GM21619 (cell line): ENCODE measurements at regions not wholly inside any gene's neighbourhood (a gene's known extent, or its start where the extent isn't known, plus 50 kb on each side); places are given as distances from the start of the nearest gene placed in this dataset.

Experiments used
- ATAC-seq: cut with Tn5 transposase; IDR thresholded peaks from one replicate; pipeline ENCODE4 v1.9.1; 2021; ENCODE audit not compliant: unreplicated experiment

DNA sequence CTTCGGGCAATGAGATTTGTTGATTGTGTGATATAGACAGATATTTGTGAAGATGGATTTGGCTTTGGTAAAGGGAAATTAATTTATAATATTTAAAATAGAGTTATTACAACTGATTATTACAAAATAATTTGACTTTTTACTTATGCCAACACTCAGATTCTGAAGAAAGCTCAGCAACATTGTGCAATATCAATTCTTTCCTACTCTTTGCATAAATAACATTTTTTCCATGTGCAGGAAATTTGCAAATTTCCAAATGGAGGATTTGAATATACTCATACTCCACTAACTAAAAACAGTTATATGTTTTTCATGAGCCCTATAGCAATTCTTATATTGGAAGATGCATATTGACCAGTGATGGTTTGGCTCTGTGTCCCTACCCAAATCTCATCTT lies 676.4 kb upstream of the ADAMTS5 start:
- no peak for ATAC-seq

DNA sequence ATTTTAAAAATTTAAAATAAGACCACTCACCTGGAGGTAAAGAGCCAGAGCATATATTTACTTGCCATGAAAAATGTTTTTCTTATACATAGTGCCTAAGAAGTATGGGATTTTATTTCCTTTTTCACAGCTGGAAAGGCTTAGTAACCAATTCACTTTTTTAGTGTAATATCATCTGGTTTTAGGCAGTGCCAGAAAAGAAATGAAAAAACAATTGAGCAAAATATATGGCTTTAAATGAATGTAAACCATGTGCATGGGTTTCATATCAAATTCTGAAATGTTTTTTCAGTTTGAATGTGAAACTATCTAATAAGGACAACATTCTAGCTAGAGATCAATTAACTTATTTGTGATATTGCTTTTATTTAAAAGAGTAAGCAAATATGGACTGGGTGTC lies 672.4 kb upstream of the ADAMTS5 start:
- ATAC-seq: no peak

DNA sequence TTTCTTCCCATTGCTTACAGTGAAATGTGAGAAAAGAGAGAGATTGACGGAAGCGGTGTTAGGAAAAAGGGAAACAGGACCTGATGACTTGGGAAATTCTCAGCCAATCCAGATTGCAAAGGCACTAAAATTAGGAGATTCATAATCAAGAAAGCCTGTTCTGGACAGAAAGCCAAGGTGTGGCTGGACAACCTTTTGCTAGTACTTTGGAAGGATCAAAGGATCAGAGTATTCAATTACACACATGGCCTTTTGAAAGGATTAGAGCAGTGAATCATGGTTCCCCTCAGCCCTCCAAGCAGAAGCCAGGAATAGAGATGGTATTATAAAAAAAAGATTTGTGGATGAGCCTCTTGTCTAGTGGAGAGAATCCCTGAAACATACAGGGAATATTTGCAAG lies 669.8 kb upstream of the ADAMTS5 start:
- no peak for ATAC-seq

DNA sequence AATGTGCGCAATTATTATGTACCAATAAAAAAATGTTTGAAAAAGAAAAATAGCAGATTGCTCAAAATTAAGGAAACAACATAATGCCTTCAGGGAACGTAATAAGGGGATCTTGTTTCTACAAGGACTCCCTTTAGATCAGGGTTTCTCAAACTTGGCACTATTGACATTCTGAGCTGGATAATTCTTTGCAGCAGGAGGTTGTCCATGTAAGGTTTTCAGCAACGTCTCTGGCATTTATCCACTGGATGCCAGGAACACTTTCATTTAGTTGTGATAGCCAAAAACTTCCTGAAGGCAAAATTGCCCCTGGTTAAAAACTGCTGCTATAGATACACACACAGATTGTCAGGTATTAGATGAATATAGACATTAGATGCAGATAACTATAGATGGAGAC lies 666.7 kb upstream of the ADAMTS5 start:
- ATAC-seq: no peak

DNA sequence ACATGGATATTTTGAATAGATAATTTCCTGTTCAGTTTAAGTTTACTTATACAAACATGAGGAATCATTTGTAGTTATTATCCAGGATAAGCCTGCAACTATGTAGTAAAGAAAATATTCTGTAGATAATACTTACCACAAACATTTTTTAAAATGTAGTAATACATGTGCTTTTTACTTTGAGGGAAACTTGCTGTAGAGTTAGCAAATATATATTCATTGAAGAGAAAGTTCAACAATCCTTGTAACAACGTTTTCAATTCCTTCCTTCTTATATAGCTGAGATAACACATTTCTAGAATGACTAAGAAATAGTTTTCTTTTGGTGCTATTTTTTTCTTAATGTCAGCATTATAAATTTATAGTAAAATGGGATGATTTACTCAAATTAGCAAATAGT lies 664.6 kb upstream of the ADAMTS5 start:
- no peak for ATAC-seq

DNA sequence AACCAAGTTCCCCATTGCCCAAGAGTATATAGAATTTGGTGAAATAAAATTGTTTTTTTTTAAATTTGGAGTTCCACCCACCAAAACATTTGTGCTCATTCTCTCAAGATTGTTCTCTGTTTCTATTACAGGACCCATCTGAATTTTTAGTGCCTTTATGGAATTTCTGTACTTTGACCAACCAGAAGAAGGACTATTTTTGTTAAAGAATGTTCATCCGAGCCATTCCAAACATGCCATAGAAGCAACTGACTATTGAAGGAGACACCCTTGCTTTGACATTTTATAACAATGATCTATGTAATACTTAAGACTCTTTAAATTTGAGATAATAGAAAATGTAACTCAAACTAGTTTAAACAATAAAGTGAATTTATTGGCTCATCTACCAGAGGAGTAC lies 655.7 kb upstream of the ADAMTS5 start:
- ATAC-seq: no peak

DNA sequence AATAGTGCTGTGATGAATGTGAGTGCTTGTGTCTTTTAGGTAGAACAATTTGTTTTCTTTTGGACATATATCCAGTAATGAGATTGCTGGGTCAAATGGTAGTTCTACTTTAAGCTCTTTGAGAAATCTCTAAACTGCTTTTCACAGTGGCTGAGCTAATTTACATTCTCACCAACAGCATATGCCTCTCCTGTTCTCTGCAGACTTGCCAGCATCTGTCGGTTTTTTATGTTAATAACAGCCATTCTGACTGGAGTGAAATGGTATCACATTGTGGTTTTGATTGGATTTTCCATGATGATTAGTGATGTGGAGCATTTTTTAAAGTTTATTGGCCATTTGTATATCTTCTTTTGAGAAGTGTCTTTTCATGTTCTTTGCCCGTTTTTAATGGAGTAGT lies 647.3 kb upstream of the ADAMTS5 start:
- ATAC-seq: no peak

DNA sequence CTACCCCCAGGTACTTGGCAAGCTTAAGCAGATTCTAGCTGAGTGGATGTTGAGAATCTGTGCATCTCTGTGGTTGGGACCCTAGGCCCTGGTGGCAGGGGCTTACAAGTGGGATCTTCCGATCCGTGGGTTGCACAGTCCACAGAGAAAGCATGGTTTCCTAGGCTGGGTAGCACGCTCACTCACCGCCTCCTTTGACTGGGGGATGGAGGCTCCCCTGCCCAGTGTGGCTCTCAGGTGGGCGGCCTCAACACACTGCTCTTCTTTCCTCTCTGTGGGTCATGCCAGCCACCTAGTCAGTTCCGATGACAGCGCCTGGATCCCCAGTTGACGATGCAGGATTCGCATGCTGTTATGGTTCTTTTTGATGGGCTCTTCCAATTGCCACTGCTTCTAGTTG lies 639.5 kb upstream of the ADAMTS5 start:
- no peak for ATAC-seq

DNA sequence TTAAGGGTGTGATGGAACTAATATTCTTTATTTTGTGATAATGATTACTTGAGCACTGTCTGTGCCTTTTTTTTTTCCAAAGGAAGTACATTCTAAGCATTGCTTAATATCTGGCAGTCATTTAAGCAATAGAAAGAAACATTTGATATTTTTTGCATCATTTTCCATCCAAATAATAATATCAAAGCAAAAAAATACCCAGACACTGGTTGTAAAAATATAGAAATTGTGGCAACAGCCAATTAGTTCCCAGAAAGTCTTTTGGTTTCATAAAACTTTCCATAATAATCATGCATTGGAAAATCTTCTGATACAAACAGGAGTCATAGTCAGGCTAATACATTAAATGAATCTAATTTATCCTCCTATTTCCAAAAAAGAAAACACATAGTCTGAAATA lies 629.3 kb upstream of the ADAMTS5 start:
- ATAC-seq: no peak

DNA sequence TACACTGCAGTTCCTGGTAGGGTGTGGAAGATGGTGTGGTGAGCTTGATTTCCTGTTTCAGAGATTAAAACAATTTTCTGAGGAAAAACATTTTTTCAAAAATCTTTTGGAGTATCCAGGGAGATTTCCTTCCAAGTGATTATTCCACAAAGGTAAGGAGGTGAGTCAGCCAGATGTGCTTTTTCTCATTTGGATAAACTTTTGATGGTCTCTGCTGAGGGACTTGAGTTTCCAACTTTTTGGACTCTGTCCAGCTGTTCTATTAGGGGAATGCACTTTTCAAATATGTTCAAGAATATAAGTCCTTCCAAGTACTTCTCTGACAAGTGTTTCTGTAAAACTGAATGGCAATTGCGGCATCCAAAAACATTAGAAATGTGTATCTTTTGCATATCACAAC lies 628.8 kb upstream of the ADAMTS5 start:
- ATAC-seq: no peak

DNA sequence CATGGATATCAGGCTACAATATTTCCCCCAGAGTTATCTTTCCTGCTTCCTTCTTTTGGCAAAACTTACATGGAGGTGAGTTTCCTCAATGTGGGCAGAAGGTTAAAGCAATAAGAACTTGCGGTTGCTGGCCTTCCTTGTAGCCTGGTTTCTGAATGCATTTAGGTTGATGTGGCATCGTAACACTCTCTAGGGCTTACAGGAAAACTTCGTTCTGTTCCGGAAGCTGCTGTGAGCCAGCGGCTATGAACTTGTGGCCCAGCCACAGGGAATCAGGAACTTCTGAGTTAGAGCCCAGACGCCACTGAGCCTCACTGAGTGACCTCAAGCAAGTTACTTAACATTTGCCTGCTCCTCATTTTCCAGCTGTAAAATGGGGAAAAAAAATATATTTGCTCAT lies 623.4 kb upstream of the ADAMTS5 start:
- no peak for ATAC-seq

DNA sequence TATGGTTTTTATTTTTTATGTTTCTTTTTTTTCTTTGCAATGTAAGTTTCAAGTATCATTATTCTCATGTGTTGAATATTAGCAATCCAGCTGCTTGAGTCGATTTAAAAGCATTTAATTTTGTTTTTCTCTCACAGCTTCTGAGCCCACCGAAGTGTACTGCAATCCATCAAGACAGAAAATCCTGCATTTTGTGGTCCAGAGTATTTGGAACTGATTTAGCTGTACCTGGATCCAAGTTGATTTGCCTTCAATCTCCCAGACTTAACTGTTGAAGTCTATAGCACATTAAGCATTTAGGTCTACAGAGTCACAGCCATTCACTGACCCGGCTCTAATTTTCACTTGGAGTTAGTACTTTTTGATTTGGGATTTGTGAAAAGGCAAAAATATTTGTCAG lies 622.9 kb upstream of the ADAMTS5 start:
- ATAC-seq: no peak

DNA sequence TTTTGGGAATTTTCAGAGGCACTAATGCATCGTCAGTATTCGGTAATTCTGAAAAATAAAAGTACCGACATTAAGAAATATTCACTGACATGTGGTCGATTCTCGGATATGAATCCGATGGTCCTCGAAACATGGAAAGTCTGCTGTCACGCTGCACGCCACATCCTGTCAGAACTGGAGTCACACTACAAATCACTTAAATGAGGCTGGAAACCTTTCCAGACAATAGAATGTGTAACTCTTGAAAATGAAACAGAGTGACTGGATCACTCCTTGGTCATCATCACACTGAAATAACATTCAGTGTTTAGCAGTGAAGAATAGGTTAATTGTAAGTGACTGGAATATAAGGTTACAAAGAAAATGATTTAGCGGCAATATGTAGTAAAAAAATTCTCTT lies 620.1 kb upstream of the ADAMTS5 start:
- ATAC-seq: no peak

DNA sequence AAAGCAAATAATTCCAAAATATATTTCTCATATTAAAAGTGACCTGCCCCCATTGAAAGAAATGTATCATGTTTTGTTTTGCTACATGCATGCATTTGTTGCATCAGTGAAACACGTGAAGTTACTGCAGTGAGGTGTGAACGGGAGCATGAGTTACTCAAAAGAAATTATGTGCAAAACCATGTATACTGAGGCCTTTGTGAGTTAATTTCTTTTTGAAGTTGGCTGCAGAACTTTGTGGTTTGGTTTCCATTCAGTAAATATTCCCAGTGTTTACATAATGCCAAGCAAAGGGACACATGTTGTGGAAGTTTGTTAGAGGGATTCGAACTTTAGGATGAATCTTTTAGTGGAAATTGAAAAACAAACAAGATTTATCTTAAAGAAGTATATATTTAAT lies 619.4 kb upstream of the ADAMTS5 start:
- ATAC-seq: no peak

DNA sequence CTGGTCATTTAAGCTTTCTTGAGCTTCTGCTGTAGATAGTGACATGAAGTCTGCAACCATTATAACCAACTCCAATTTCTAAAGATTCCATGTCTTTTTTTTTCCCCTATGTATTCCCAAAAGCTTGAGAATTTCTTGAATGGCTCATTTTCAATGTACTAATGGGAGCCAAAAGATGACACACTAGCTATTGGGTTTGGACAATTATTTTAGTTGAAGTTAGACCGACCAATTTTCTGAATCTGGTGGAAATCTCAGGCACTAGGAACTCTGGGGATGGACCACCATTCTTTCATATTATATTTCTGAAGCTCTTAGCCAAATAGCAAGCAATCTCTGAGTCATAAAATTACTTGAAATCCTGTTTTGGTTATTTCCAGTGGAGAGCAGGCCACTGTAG lies 617.4 kb upstream of the ADAMTS5 start:
- ATAC-seq: no peak

DNA sequence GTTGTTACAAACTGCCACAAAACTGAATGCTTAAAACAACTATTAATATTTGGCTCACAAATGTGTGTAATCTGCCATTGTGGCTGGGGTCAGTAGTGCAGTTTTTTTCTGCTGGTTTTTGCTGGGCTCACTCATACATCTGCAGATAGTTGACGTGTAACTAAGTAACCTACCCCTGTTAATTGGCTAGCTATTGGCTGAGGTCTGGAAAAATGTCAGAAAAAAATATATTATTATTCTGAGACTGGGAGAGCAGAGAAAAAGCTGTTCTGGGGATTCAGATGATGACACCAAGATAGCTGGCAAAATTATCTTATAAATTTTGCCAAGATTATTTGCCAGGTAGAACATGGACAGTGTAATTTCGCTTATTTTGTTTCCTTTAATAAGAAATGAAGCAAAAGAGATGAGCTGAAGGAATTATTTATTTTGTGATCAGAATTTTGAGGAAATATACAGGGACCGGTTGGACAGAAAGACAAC lies 616.1 kb upstream of the ADAMTS5 start:
- ATAC-seq: no peak

DNA sequence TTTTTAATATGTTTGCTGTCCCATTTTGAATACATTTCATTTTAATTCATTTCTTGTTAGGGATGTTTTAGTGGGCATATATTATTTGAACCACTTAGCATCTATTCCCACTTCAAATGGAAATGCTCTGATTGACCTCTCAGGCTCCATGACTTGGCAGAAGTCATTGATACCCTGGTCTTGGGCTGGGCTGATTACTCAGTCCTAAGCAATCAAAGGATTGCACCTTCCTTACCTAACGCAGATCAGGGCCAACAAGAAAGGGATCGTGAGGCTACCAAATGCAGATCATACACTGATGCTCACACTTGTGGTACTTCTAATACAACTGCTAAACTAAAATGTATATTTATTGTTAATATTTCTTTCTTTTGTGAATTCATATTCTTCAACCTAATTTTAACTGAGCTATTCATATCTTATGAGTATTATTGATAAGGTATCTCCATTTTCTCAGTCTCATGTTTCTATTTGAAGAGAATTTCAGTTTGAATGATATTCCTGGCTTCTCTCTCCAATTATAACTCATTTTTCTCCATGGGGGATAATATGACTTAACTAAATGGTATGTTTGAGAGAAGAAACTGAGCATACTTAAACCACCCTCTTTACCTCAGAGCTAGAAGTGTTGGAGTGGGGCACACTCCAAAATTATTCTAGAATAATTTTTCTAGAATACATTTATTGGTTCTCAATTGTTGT lies 615.5 kb upstream of the ADAMTS5 start:
- no peak for ATAC-seq

DNA sequence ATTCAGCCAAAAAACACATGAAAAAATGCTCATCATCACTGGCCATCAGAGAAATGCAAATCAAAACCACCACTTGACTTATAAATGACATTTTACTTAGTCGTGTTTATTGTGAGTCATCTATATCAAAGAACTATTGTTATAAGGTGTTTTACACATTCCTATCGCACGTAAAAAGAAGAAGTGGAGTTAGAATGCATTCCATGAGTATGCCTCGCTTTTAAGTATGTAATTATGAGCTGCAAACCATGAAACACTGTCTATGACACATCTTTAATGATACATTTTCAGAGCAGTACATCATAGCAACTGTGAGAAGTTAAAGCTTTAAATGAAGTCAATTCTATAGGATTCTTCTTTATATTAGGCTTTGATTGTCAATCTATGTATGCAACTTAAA lies 614.3 kb upstream of the ADAMTS5 start:
- no peak for ATAC-seq

DNA sequence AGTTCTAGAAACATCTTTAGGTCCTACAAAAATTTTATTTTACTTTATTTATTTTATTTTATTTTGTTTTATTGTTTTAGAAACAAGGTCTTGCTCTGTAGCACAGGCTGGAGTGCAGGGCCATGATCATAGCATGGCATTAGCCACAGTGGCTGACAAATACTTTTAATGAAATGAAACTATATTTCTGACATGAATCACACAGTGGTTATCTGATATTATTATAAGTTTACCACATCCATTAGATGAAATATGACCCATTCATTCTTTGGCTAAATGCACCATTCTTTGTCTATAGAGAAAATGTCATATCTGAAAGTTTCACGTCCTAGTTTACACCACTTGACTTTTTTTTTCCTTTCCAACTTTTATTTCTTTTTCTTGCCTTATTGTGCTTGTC lies 613.4 kb upstream of the ADAMTS5 start:
- ATAC-seq: no peak

DNA sequence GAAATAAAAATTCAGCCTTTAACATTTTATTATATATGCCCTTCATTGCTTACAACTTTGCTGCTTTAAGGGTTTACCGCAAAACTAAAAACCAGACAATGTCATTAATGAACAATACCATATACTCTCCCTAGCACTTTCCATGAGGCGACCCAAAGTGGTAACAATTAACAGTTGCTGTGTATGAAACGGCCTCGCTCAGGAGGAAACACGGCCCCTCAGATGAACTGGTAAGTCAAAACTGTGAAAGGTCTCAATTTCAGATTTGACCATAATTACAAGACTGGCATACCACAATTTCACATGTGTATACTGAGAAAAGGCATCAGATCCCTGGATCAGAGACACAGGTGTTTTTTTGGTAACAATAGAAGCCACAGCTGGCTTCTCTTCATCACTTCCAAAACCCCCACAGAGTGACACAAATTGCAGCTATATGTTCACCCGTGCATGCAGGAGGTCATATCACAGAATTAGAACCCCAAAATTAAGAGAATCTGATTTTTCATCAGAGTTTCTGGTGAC lies 611.9 kb upstream of the ADAMTS5 start:
- ATAC-seq: no peak

DNA sequence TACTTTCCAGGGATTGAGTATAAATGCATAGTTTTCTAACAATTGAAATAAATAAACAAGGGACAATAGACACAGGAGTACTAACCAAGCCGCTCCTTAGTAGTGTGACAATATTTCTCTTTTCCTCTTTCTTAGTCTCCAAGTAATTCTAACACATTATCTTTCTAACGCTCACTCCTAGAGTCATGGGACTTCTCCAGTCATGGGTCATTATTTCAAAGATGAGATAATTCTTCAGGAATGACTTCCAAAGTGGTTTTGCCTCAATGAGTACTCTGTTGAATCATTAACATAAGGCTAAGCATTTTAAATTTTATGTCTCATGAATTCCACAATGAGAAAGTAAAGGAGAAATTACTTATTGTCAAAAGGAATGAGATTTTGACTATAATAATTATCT lies 605.8 kb upstream of the ADAMTS5 start:
- ATAC-seq: no peak

DNA sequence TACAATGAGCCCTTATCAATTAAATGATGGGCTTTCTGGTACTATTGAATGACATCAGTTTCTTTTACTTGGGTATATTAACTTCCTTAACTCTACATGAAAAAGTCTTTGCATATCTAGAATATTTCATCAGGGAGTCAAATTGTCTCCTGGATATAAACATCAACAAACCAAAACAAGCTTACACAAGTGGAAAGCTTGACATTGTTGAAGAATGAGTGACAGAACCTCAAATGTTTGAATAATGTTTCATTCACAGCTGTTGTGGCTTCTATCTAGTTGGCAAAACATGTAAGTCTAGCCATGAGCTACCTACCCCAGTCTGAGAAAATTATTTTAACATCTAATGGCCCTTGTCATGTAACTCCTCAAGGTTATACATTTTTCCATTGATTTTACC lies 604.8 kb upstream of the ADAMTS5 start:
- no peak for ATAC-seq

DNA sequence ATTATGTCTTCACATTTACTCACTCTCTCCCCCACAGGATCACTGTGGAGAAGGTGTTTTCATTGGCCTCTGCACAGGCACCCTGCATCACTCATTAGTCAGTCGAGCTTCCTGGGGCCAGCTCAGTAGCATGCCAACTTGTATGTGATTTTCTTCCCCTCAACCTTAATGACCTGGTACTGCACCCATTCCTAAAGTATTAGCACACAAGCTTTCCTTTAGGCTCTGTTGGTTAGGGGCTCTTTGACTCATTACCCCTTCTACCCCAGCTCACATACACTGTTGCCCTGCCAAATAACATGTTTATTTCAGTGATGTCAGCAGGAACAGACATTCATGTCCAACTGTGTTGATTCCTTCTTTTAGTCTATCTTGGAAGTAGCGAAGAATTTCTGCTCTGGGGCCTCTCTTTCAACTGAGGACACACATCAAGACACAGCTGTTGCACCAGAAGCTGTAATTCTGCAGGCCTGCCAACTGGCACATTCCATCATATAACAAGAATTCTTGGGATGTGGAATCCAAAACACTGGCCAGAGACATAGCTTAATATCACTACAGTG lies 603.5 kb upstream of the ADAMTS5 start:
- ATAC-seq: no peak
